A673 (cell line): ENCODE measurements at regions not wholly inside any gene's neighbourhood (a gene's known extent, or its start where the extent isn't known, plus 50 kb on each side); places are given as distances from the start of the nearest gene placed in this dataset.

Experiments used
- EZH2 ChIP-seq: fragments of 200-600 bp; sonication (generic); IDR thresholded peaks from 2 replicates; pipeline ENCODE4 v1.6.1; 2017; ENCODE audit warnings: borderline replicate concordance, low read depth, mild to moderate bottlenecking, mixed read lengths, antibody characterized with exemption, low read length; ENCODE audit not compliant: poor library complexity, severe bottlenecking
- TF ChIP-seq, protein P1 (sequence below): fragments of 300-800, 200-600 bp; sonication (generic); conservative IDR thresholded peaks from 2 replicates; pipeline ENCODE4 v1.5.1; 2017; ENCODE audit warnings: low read depth, mild to moderate bottlenecking, antibody characterized with exemption, low read length, moderate library complexity, mixed read lengths

DNA sequence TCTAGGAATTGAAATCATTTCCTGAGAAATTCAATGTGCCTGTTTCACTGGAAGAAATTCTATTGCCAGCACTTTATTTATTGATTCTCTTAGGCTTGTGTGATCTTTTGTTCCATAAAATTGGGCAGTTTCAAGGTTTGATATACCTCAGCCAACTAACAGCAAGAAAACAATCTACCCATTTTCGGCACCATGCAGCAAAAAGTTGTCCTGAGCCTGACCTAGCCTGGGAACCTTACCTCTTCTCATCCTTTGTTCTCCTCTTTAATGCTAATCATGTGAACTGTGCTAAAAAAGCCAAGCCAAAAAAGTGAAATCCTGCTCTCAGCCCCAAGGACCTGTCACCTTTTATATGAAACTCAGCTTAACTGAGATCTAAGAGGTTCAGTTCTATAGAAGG is 477.3 kb downstream of the SUCLA2 start:
- TF ChIP-seq, protein P1, sequence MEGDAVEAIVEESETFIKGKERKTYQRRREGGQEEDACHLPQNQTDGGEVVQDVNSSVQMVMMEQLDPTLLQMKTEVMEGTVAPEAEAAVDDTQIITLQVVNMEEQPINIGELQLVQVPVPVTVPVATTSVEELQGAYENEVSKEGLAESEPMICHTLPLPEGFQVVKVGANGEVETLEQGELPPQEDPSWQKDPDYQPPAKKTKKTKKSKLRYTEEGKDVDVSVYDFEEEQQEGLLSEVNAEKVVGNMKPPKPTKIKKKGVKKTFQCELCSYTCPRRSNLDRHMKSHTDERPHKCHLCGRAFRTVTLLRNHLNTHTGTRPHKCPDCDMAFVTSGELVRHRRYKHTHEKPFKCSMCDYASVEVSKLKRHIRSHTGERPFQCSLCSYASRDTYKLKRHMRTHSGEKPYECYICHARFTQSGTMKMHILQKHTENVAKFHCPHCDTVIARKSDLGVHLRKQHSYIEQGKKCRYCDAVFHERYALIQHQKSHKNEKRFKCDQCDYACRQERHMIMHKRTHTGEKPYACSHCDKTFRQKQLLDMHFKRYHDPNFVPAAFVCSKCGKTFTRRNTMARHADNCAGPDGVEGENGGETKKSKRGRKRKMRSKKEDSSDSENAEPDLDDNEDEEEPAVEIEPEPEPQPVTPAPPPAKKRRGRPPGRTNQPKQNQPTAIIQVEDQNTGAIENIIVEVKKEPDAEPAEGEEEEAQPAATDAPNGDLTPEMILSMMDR, result no peak
- TF ChIP-seq EZH2, result no peak
